HG03565 (cell line): ENCODE measurements at regions not wholly inside any gene's neighbourhood (a gene's known extent, or its start where the extent isn't known, plus 50 kb on each side); places are given as distances from the start of the nearest gene placed in this dataset.
"Not testable (repeated sequence)": the region's sequence is repeated elsewhere in the genome, so short reads cannot be mapped to it uniquely, and the experiment has no call there.

Experiments used
- ATAC-seq: cut with Tn5 transposase; IDR thresholded peaks from one replicate; pipeline ENCODE4 v1.9.1; 2021; ENCODE audit warnings: mild to moderate bottlenecking, moderate library complexity; ENCODE audit not compliant: unreplicated experiment

GRCh38 chr10:44013981-44014380, 365.3 kb upstream of the ZNF32 start:
- ATAC-seq, result no peak

GRCh38 chr10:44012921-44013320, 364.2 kb upstream of the ZNF32 start:
- ATAC-seq, result no peak

GRCh38 chr10:44011603-44011981, 362.9 kb upstream of the ZNF32 start:
- no peak for ATAC-seq

- peak; percentile 95 for ATAC-seq
These were observed 362.4 kb upstream of the ZNF32 start for GRCh38 chr10:44010873-44011602.

- no peak for ATAC-seq
These were observed 361.4 kb upstream of the ZNF32 start for GRCh38 chr10:44009891-44010632.

- ATAC-seq, result no peak
These were observed 360.4 kb upstream of the ZNF32 start for GRCh38 chr10:44008917-44009709.

- ATAC-seq, result peak; percentile 31
These were observed 359.7 kb upstream of the ZNF32 start for GRCh38 chr10:44008270-44008916.

GRCh38 chr10:44006771-44007170, 358.1 kb upstream of the ZNF32 start:
- no peak for ATAC-seq

GRCh38 chr10:44005788-44006099, 357.1 kb upstream of the ZNF32 start:
- no peak for ATAC-seq

GRCh38 chr10:44004913-44005787, 356.5 kb upstream of the ZNF32 start:
- no peak for ATAC-seq

- ATAC-seq, result no peak
These were observed 349.5 kb upstream of the ZNF32 start for GRCh38 chr10:43998021-43998809.

- no peak for ATAC-seq
These were observed 348.6 kb upstream of the ZNF32 start for GRCh38 chr10:43997330-43997729.

- ATAC-seq, result no peak
These were observed 345.9 kb upstream of the ZNF32 start for GRCh38 chr10:43994539-43994938.

- not testable (repeated sequence) for ATAC-seq
These were observed 344.1 kb upstream of the ZNF32 start for GRCh38 chr10:43992816-43993215.

- no peak for ATAC-seq
These were observed 337.7 kb upstream of the ZNF32 start for GRCh38 chr10:43986374-43986773.

GRCh38 chr10:43985941-43986340, 337.3 kb upstream of the ZNF32 start:
- ATAC-seq, result no peak

GRCh38 chr10:43983856-43984271, 335.2 kb upstream of the ZNF32 start:
- ATAC-seq, result no peak

GRCh38 chr10:43983405-43983804, 334.7 kb upstream of the ZNF32 start:
- ATAC-seq, result no peak

- no peak for ATAC-seq
These were observed 333.6 kb upstream of the ZNF32 start for GRCh38 chr10:43982250-43982649.

- no peak for ATAC-seq
These were observed 333.0 kb upstream of the ZNF32 start for GRCh38 chr10:43981696-43982095.
